HEK293 (cell line): ENCODE measurements at regions not wholly inside any gene's neighbourhood (a gene's known extent, or its start where the extent isn't known, plus 50 kb on each side); places are given as distances from the start of the nearest gene placed in this dataset.
A peak's percentile ranks its signal among the peaks of the same experiment; 100 is the strongest.

ENCODE experiments used
- CTCF ChIA-PET: fragments of 350-600 bp; formaldehyde crosslinking; extraction: SDS; loops from one replicate; lab custom pipeline; 2021; ENCODE audit warnings: antibody characterized with exemption; lab: Yijun Ruan, JAX
- POLR2A ChIA-PET: fragments of 300-600 bp; formaldehyde crosslinking; extraction: SDS; loops from one replicate; lab custom pipeline; 2020; ENCODE audit warnings: antibody characterized with exemption, inconsistent platforms; lab: Yijun Ruan, JAX
- H3K27ac ChIP-seq: fragments of 200-500 bp; sonication (Bioruptor generic); 2 replicates; pipeline ENCODE4 v1.5.1; 2014; ENCODE audit warnings: low read depth, low read length, control low read depth, inconsistent platforms; ENCODE audit errors: extremely low read depth
- H3K36me3 ChIP-seq, 2 experiments: fragments of 200-500 bp in 1 of 2; sonication (Bioruptor generic) in 1 of 2; 1 replicate in 1 of 2; 2 replicates in 1 of 2; pipeline ENCODE4 v1.5.1; 2014 to 2017; ENCODE audit warnings: inconsistent platforms in 2 of 2, low read length in 2 of 2; ENCODE audit not compliant: control insufficient read depth in 2 of 2, insufficient read depth in 1 of 2
- H3K4me1 ChIP-seq: fragments of 200-500 bp; sonication (Bioruptor generic); 2 replicates; pipeline ENCODE4 v1.5.1; 2014; ENCODE audit warnings: mild to moderate bottlenecking, low read length, inconsistent platforms; ENCODE audit not compliant: control insufficient read depth, insufficient read depth
- H3K4me3 ChIP-seq: 2 replicates; pipeline ENCODE4 v1.5.1; 2011; ENCODE audit warnings: low read depth, mild to moderate bottlenecking, control low read depth, low read length, moderate library complexity
- H3K9me3 ChIP-seq: fragments of 200-500 bp; sonication (Bioruptor generic); 2 replicates; pipeline ENCODE4 v1.5.1; 2014; ENCODE audit warnings: low read depth, low read length, inconsistent platforms; ENCODE audit not compliant: control insufficient read depth, insufficient read depth
- CTCF ChIP-seq: fragments of 450-650 bp; formaldehyde crosslinking; IDR thresholded peaks from 2 replicates; pipeline ENCODE4 v1.5.1; 2016; ENCODE audit warnings: missing biosample characterization, missing genetic modification characterization
- INSM2 ChIP-seq: fragments of 450-650 bp; formaldehyde crosslinking; IDR thresholded peaks from 2 replicates; pipeline ENCODE4 v1.5.1; 2016; ENCODE audit warnings: missing biosample characterization, missing genetic modification characterization
- PRDM2 ChIP-seq: fragments of 450-650 bp; formaldehyde crosslinking; IDR thresholded peaks from 2 replicates; pipeline ENCODE4 v1.5.1; 2016; ENCODE audit warnings: missing biosample characterization, missing genetic modification characterization, borderline replicate concordance
- ZBTB48 ChIP-seq: fragments of 450-650 bp; formaldehyde crosslinking; IDR thresholded peaks from 2 replicates; pipeline ENCODE4 v1.5.1; 2016; ENCODE audit warnings: missing biosample characterization, missing genetic modification characterization
- ZNF248 ChIP-seq: fragments of 450-650 bp; formaldehyde crosslinking; IDR thresholded peaks from 2 replicates; pipeline ENCODE4 v1.5.1; 2017; ENCODE audit warnings: missing biosample characterization, missing genetic modification characterization
- ZNF654 ChIP-seq: fragments of 450-650 bp; formaldehyde crosslinking; IDR thresholded peaks from 2 replicates; pipeline ENCODE4 v1.5.1; 2016; ENCODE audit warnings: low read depth, missing biosample characterization, missing genetic modification characterization
- ZNF660 ChIP-seq: fragments of 450-650 bp; IDR thresholded peaks from 2 replicates; pipeline ENCODE4 v1.5.1; 2018; ENCODE audit warnings: missing biosample characterization, mild to moderate bottlenecking, missing genetic modification characterization
- ZNF76 ChIP-seq: fragments of 450-650 bp; formaldehyde crosslinking; IDR thresholded peaks from 2 replicates; pipeline ENCODE4; 2016; ENCODE audit warnings: low read depth, missing biosample characterization, missing genetic modification characterization, borderline replicate concordance

DNA sequence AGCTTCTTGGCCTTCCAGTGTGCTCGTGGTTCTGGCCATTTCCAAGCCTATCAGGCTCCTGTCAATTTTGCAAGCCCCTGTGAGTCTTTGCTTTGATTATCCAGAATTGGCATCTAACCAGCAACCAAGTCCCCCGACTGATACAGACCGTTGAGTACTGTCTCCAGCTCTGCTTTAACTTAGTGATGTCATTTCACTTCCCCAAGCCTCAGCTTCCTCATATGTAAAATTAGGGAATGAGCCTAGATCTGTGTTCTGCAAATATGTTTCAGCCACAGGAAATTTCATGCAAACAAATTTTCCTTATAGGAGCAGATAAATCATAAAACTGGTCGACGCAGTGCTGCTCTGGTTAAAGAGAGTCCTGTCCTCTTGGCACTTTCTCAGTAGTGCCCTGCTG is 60.1 kb upstream of the WSB1 start (continued):
- TF ChIP-seq PRDM2 (tag by site-specific recombination) (no peak), ZBTB48 (tag by site-specific recombination) (no peak)

DNA sequence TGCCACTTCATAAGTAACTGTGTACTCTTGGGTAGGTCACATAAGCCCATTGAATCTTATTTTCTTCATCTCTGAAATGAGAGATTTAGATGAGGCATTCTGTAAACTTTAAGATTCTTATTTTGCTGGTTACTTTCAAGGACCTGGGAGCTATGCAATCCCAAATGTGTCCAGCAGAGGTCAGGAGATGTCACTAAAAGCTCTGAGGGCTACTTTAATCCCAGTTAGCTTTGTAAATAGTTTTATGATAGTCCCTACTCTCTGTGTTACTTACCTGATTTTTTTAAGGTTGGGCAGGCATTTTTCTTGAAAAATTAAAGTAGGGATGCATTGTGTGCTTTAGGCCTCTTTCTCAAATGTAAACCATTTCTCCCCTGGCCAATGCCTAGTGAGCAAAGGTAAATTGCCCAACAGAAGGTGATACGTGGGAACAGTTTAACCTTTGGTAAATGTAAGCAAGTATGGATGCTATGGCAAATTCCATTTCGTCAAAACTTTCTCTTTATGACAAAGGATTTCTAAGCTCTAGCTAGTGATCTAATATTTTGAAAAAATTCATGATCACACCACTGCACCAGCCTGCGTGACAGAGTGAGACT is 57.1 kb upstream of the WSB1 start:
- TF ChIP-seq ZNF654 (peak; percentile 81), ZNF660 (tag by site-specific recombination) (peak; percentile 99), PRDM2 (tag by site-specific recombination) (no peak), INSM2 (tag by site-specific recombination) (no peak), ZNF76 (no peak), ZBTB48 (tag by site-specific recombination) (peak; percentile 93), CTCF (tag by site-specific recombination) (peak; percentile 47; the same call in 1 of the 2 replicates), ZNF248 (tag by site-specific recombination) (no peak)
- POLR2A ChIA-PET: interaction anchor here (1.0 to 1.9 kb wide), 3 partner anchors 58 to 96 kb away, joined by 3 to 8 read pairs (median 5); no protein-coding TSS in a partner anchor
- no peaks in the 10 kb centered on the region for H3K9me3 ChIP-seq
- CTCF ChIA-PET: interaction anchor here (0.6 to 9.8 kb wide), 74 partner anchors 9 to 1066 kb away, joined by 3 to 208 read pairs (median 5); partner anchors contain the start of genes KSR1 and WSB1
- H3K36me3 ChIP-seq: no peaks in the 10 kb centered on the region
- H3K4me3 ChIP-seq: no peak overlapping the region
- peaks cover 2% of the 10 kb centered on the region; the same call in 1 of the 2 replicates for H3K4me1 ChIP-seq
- no peak overlapping the region for H3K27ac ChIP-seq
